Activated CD8-positive, alpha-beta T cell treated with anti-CD3 and anti-CD28 coated beads for 36 hours (primary cell): ENCODE measurements at regions not wholly inside any gene's neighbourhood (a gene's known extent, or its start where the extent isn't known, plus 50 kb on each side); places are given as distances from the start of the nearest gene placed in this dataset.
"Not testable (repeated sequence)": the region's sequence is repeated elsewhere in the genome, so short reads cannot be mapped to it uniquely, and the experiment has no call there.

Experiments
- ATAC-seq: fragments of 200-7000 bp; cut with Tn5 transposase; one replicate; pipeline ENCODE4 v1.10.0; 2021; ENCODE audit warnings: mild to moderate bottlenecking, moderate library complexity
- CTCF ChIA-PET: fragments of 350-600 bp; sonication (Branson Sonifier 250); formaldehyde crosslinking; loops from one replicate; lab custom pipeline; 2021; ENCODE audit warnings: antibody characterized with exemption; lab: Charles Lee
- POLR2A ChIA-PET: fragments of 350-600 bp; sonication (Branson Sonifier 250); formaldehyde crosslinking; loops from one replicate; lab custom pipeline; 2021; ENCODE audit warnings: antibody characterized with exemption; lab: Charles Lee
- DNase-seq: peaks from one replicate; pipeline ENCODE4 v3.0.0-alpha.2; 2020
- H3K27ac Mint-ChIP-seq: one replicate; pipeline ENCODE4 v1.8.0; 2021; ENCODE audit warnings: mild to moderate bottlenecking, mixed read lengths
- H3K27me3 Mint-ChIP-seq: one replicate; pipeline ENCODE4 v1.8.0; 2021; ENCODE audit warnings: mixed read lengths
- H3K36me3 Mint-ChIP-seq: one replicate; pipeline ENCODE4 v1.8.0; 2021; ENCODE audit warnings: low read depth, mixed read lengths
- H3K4me1 Mint-ChIP-seq: one replicate; pipeline ENCODE4 v1.8.0; 2021; ENCODE audit warnings: low read depth, mixed read lengths
- H3K4me3 Mint-ChIP-seq: one replicate; pipeline ENCODE4 v1.8.0; 2021; ENCODE audit warnings: mild to moderate bottlenecking, moderate library complexity, mixed read lengths
- H3K9me3 Mint-ChIP-seq: one replicate; pipeline ENCODE4 v1.8.0; 2021; ENCODE audit warnings: mixed read lengths
- CTCF ChIP-seq: fragments of 200-600 bp; IDR thresholded peaks from one replicate; pipeline ENCODE4 v1.8.0; 2022; ENCODE audit warnings: antibody characterized with exemption, mild to moderate bottlenecking
- intact Hi-C: fragments of 100-400 bp; cut with micrococcal nuclease; formaldehyde crosslinking; loops from one replicate; pipeline ENCODE4 v1.10.0; 2022

- H3K27me3 Mint-ChIP-seq = no peaks in the 10 kb centered on the region
- H3K4me3 Mint-ChIP-seq = no peak overlapping the region
- DNase-seq (no peak), ATAC-seq (no peak)
- intact Hi-C loops = no loop called here
- ChIA-PET CTCF (no interaction called here), POLR2A (no interaction called here)
- H3K27ac Mint-ChIP-seq = no peak overlapping the region
- H3K9me3 Mint-ChIP-seq = no peaks in the 10 kb centered on the region
- H3K4me1 Mint-ChIP-seq = no peaks in the 10 kb centered on the region
- TF ChIP-seq CTCF = no peak
- no peaks in the 10 kb centered on the region for H3K36me3 Mint-ChIP-seq
Observed at GRCh38 chr7:89826557-89826956, 327.7 kb upstream of the STEAP1 start.

- no peak overlapping the region for H3K4me3 Mint-ChIP-seq
- no peak for TF ChIP-seq CTCF
- intact Hi-C loops = no loop called here
- DNase-seq = no peak
- POLR2A ChIA-PET = no interaction called here
- no peaks in the 10 kb centered on the region for H3K27me3 Mint-ChIP-seq
- H3K9me3 Mint-ChIP-seq = no peaks in the 10 kb centered on the region
- H3K27ac Mint-ChIP-seq = no peak overlapping the region
- CTCF ChIA-PET = no interaction called here
- H3K4me1 Mint-ChIP-seq = no peaks in the 10 kb centered on the region
- no peaks in the 10 kb centered on the region for H3K36me3 Mint-ChIP-seq
- ATAC-seq = no peak
Observed at GRCh38 chr7:89837515-89837914, 316.8 kb upstream of the STEAP1 start.

- peak overlapping the region; percentile 17 for H3K4me3 Mint-ChIP-seq
- no peak for ATAC-seq
Observed at GRCh38 chr7:89839329-89839728, 314.9 kb upstream of the STEAP1 start.

GRCh38 chr7:89845952-89846351 lies 308.3 kb upstream of the STEAP1 start:
- no peak overlapping the region for H3K27ac Mint-ChIP-seq
- no peak for TF ChIP-seq CTCF
- no peaks in the 10 kb centered on the region for H3K36me3 Mint-ChIP-seq
- peaks cover 3% of the 10 kb centered on the region for H3K4me1 Mint-ChIP-seq
- CTCF ChIA-PET = no interaction called here
- DNase-seq (no peak), ATAC-seq (no peak)
- intact Hi-C loops = no loop called here
- H3K27me3 Mint-ChIP-seq = peaks cover 2% of the 10 kb centered on the region
- POLR2A ChIA-PET = no interaction called here
- H3K9me3 Mint-ChIP-seq = no peaks in the 10 kb centered on the region
- no peak overlapping the region for H3K4me3 Mint-ChIP-seq

More at GRCh38 chr7:89839329-89839728, 314.9 kb upstream of the STEAP1 start:
- Mint-ChIP-seq H3K27ac (no peak overlapping the region), H3K9me3 (no peaks in the 10 kb centered on the region), H3K27me3 (no peaks in the 10 kb centered on the region), H3K4me1 (no peaks in the 10 kb centered on the region), H3K36me3 (no peaks in the 10 kb centered on the region)
- no peak for TF ChIP-seq CTCF
- DNase-seq = no peak
- intact Hi-C loops = no loop called here
- ChIA-PET POLR2A (no interaction called here), CTCF (no interaction called here)

GRCh38 chr7:89849052-89849451 lies 305.2 kb upstream of the STEAP1 start:
- ChIA-PET CTCF (no interaction called here), POLR2A (no interaction called here)
- H3K27ac Mint-ChIP-seq = no peak overlapping the region
- no peaks in the 10 kb centered on the region for H3K9me3 Mint-ChIP-seq
- peaks cover 2% of the 10 kb centered on the region for H3K27me3 Mint-ChIP-seq
- peaks cover 3% of the 10 kb centered on the region for H3K4me1 Mint-ChIP-seq
- no peak overlapping the region for H3K4me3 Mint-ChIP-seq
- no peak for TF ChIP-seq CTCF
- H3K36me3 Mint-ChIP-seq = no peaks in the 10 kb centered on the region
- intact Hi-C loops = no loop called here
- no peak for DNase-seq
- ATAC-seq = no peak

- H3K4me3 Mint-ChIP-seq, H3K4me1 Mint-ChIP-seq, H3K27me3 Mint-ChIP-seq, intact Hi-C loops, DNase-seq, H3K27ac Mint-ChIP-seq, ATAC-seq, H3K36me3 Mint-ChIP-seq, POLR2A ChIA-PET, CTCF ChIA-PET: not testable (repeated sequence)
- peaks cover 13% of the 10 kb centered on the region for H3K9me3 Mint-ChIP-seq
Observed at GRCh38 chr7:89857053-89857452, 297.2 kb upstream of the STEAP1 start.
